Caco-2 (cell line): ENCODE measurements at regions not wholly inside any gene's neighbourhood (a gene's known extent, or its start where the extent isn't known, plus 50 kb on each side); places are given as distances from the start of the nearest gene placed in this dataset.

Experiments used
- BruUV-seq: library from RNA; stranded (reverse); fragments of 400-500 nt; replicated peaks from 2 replicates; lab custom pipeline; 2021; lab: Mats Ljungman, UMichigan
- CTCF ChIA-PET: fragments of 300-600 bp; sonication (Branson Sonifier 250); formaldehyde crosslinking; loops from one replicate; lab custom pipeline; 2022; ENCODE audit warnings: antibody characterized with exemption; lab: Charles Lee
- POLR2A ChIA-PET: fragments of 300-600 bp; sonication (Branson Sonifier 250); formaldehyde crosslinking; loops from one replicate; lab custom pipeline; 2022; ENCODE audit warnings: antibody characterized with exemption; lab: Charles Lee
- DNase-seq, 2 experiments: peaks; one replicate each; pipeline versions ENCODE4 v3.0.0 to v3.0.0-alpha.2; 2020 to 2022
- H3K27me3 ChIP-seq: replicated peaks from 2 replicates; pipeline ENCODE4 v1.6.0; 2011; ENCODE audit warnings: low read length; ENCODE audit not compliant: control insufficient read depth, insufficient read depth
- H3K36me3 ChIP-seq: 2 replicates; pipeline ENCODE4 v1.5.1; 2011; ENCODE audit warnings: low read length; ENCODE audit not compliant: control insufficient read depth, insufficient read depth
- H3K4me1 ChIP-seq: fragments of 250-450 bp; sonication (Bioruptor Pico); 2 replicates; pipeline ENCODE4 v1.5.1; 2020; ENCODE audit warnings: mild to moderate bottlenecking
- H3K4me3 ChIP-seq: 2 replicates; pipeline ENCODE4 v1.5.1; 2011; ENCODE audit warnings: low read depth, mild to moderate bottlenecking, control low read depth, low read length
- H3K9me3 ChIP-seq: fragments of 250-450 bp; sonication (Bioruptor Pico); 2 replicates; pipeline ENCODE4 v1.5.1; 2020; ENCODE audit warnings: mild to moderate bottlenecking, moderate library complexity
- H3K27ac Mint-ChIP-seq: one replicate; pipeline ENCODE4 v1.8.0; 2022; ENCODE audit warnings: mixed read lengths; ENCODE audit not compliant: unreplicated experiment
- H3K27me3 Mint-ChIP-seq: one replicate; pipeline ENCODE4 v1.8.0; 2022; ENCODE audit warnings: mixed read lengths; ENCODE audit not compliant: insufficient read depth, unreplicated experiment
- H3K36me3 Mint-ChIP-seq: one replicate; pipeline ENCODE4 v1.8.0; 2022; ENCODE audit warnings: mild to moderate bottlenecking, mixed read lengths; ENCODE audit not compliant: insufficient read depth, unreplicated experiment
- H3K4me1 Mint-ChIP-seq: one replicate; pipeline ENCODE4 v1.8.0; 2022; ENCODE audit warnings: low read depth, mixed read lengths; ENCODE audit not compliant: unreplicated experiment
- H3K4me3 Mint-ChIP-seq: one replicate; pipeline ENCODE4 v1.8.0; 2022; ENCODE audit warnings: mild to moderate bottlenecking, moderate library complexity, mixed read lengths; ENCODE audit not compliant: unreplicated experiment
- H3K9me3 Mint-ChIP-seq: one replicate; pipeline ENCODE4 v1.8.0; 2022; ENCODE audit warnings: mixed read lengths; ENCODE audit not compliant: unreplicated experiment
- CTCF ChIP-seq, 2 experiments: fragments of 200-600 bp in 1 of 2; IDR thresholded peaks; 1 replicate in 1 of 2; 2 replicates in 1 of 2; pipeline versions ENCODE4 v1.5.1 to v1.8.0; 2011 to 2022; ENCODE audit warnings: antibody characterized with exemption in 1 of 2, control low read depth in 1 of 2, inconsistent platforms in 1 of 2, low read depth in 1 of 2, low read length in 1 of 2, mild to moderate bottlenecking in 1 of 2, moderate library complexity in 1 of 2; ENCODE audit not compliant: insufficient read depth in 1 of 2, severe bottlenecking in 1 of 2, unreplicated experiment in 1 of 2
- intact Hi-C: fragments of 100-400 bp; cut with micrococcal nuclease; formaldehyde crosslinking; loops from one replicate; pipeline ENCODE4 v1.10.0; 2022; ENCODE audit not compliant: unreplicated experiment

- H3K27me3 ChIP-seq = no peaks in the 10 kb centered on the region
- Mint-ChIP-seq H3K4me3 (no peak overlapping the region), H3K36me3 (no peaks in the 10 kb centered on the region), H3K27ac (no peak overlapping the region), H3K4me1 (no peaks in the 10 kb centered on the region), H3K9me3 (no peaks in the 10 kb centered on the region), H3K27me3 (peaks cover 7% of the 10 kb centered on the region)
- CTCF ChIA-PET = no interaction called here
- TF ChIP-seq CTCF (IDR thresholded peaks at IDR 0.05; ENCODE audit: insufficient read depth in 1 of 2, low read depth in 1 of 2, low read length in 1 of 2, severe bottlenecking in 1 of 2, unreplicated experiment in 1 of 2) = no peak
- no peaks in the 10 kb centered on the region for H3K4me1 ChIP-seq
- no TSS peak for BruUV-seq
- intact Hi-C loops = no loop called here
- peaks cover 4% of the 10 kb centered on the region; the same call in 1 of the 2 replicates for H3K9me3 ChIP-seq
- no peak for DNase-seq
- H3K4me3 ChIP-seq = no peak overlapping the region
- no peaks in the 10 kb centered on the region for H3K36me3 ChIP-seq
- POLR2A ChIA-PET = no interaction called here
Measured at GRCh38 chr16:87227296-87227951, 89.8 kb downstream of the C16orf95 start.

- Histone ChIP-seq H3K4me3 (no peak overlapping the region), H3K4me1 (no peaks in the 10 kb centered on the region), H3K27me3 (no peaks in the 10 kb centered on the region), H3K36me3 (no peaks in the 10 kb centered on the region), H3K9me3 (peaks cover 4% of the 10 kb centered on the region; the same call in 1 of the 2 replicates)
- no peaks in the 10 kb centered on the region for H3K36me3 Mint-ChIP-seq
- TF ChIP-seq CTCF (IDR thresholded peaks at IDR 0.05; ENCODE audit: insufficient read depth in 1 of 2, low read depth in 1 of 2, low read length in 1 of 2, severe bottlenecking in 1 of 2, unreplicated experiment in 1 of 2) = no peak
- H3K4me3 Mint-ChIP-seq = no peak overlapping the region
- intact Hi-C loops = no loop called here
- ChIA-PET POLR2A (no interaction called here), CTCF (no interaction called here)
- H3K27ac Mint-ChIP-seq = no peak overlapping the region
- H3K4me1 Mint-ChIP-seq = no peaks in the 10 kb centered on the region
- H3K27me3 Mint-ChIP-seq = peaks cover 7% of the 10 kb centered on the region
- no TSS peak for BruUV-seq
- no peak for DNase-seq
- no peaks in the 10 kb centered on the region for H3K9me3 Mint-ChIP-seq
Measured at GRCh38 chr16:87228363-87228762, 88.8 kb downstream of the C16orf95 start.

- Histone ChIP-seq H3K36me3 (no peaks in the 10 kb centered on the region), H3K9me3 (peaks cover 4% of the 10 kb centered on the region; the same call in 1 of the 2 replicates), H3K4me1 (no peaks in the 10 kb centered on the region), H3K27me3 (no peaks in the 10 kb centered on the region), H3K4me3 (no peak overlapping the region)
- Mint-ChIP-seq H3K27ac (no peak overlapping the region), H3K36me3 (no peaks in the 10 kb centered on the region), H3K9me3 (no peaks in the 10 kb centered on the region), H3K27me3 (peaks cover 10% of the 10 kb centered on the region), H3K4me1 (no peaks in the 10 kb centered on the region), H3K4me3 (no peak overlapping the region)
- ChIA-PET CTCF (interaction anchor here (0.6 kb wide), 1 partner anchor 1347 kb away, joined by 3 read pairs; no protein-coding TSS in a partner anchor), POLR2A (interaction anchor here (0.6 kb wide), 1 partner anchor 13 kb away, joined by 14 read pairs; no protein-coding TSS in a partner anchor)
- no peak for DNase-seq
- no TSS peak for BruUV-seq
- TF ChIP-seq CTCF (IDR thresholded peaks at IDR 0.05; ENCODE audit: insufficient read depth in 1 of 2, low read depth in 1 of 2, low read length in 1 of 2, severe bottlenecking in 1 of 2, unreplicated experiment in 1 of 2) = no peak
- intact Hi-C loops = no loop called here
Measured at GRCh38 chr16:87229230-87230188, 87.7 kb downstream of the C16orf95 start.
